ENCODE measurements at regions not wholly inside any gene's neighbourhood (a gene's known extent, or its start where the extent isn't known, plus 50 kb on each side); places are given as distances from the start of the nearest gene placed in this dataset.
A peak's percentile ranks its signal among the peaks of the same experiment; 100 is the strongest.

DNA sequence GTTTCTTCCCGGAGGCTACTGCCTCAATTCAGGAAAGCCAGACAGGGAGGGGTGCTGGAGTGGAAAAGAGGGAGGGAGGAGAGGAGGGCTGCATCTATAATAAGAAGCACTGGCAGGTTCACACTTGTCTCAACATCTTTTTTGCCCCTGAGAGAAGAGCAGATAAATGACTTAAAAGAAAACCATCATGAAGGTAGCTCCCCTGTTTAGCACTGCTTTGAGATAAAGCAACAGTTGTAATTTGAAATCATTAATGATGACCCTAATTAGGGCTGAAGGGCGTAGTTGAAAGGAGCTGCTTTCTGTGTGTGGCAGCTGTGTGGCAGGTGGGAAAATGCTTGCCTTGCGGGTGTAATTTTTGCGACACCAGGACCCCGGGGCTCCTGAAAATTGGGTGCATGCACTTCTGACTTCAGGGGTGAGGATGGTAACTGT is 222.8 kb upstream of the IL12A start:
- FAIRE-seq (peak; percentile 61), DNase-seq (ENCODE audit: low read depth, low spot score) (peak; percentile 84)
- H3K9me3 ChIP-seq (ENCODE audit: control insufficient read depth, low read depth, low read length) = no peaks in the 10 kb centered on the region
- H2AFZ ChIP-seq (ENCODE audit: control insufficient read depth, low read length) = no peak overlapping the region
- H3K27me3 ChIP-seq (ENCODE audit: control insufficient read depth, extremely low read depth, insufficient read depth, low read length) = no peaks in the 10 kb centered on the region
- H3K4me1 ChIP-seq (ENCODE audit: control insufficient read depth, extremely low read depth, insufficient read depth, low read length) = peaks cover 33% of the 10 kb centered on the region
- peak overlapping the region; percentile 99 for H3K27ac ChIP-seq (ENCODE audit: control insufficient read depth, insufficient read depth, low read length)
- H3K4me2 ChIP-seq (ENCODE audit: control insufficient read depth, extremely low read depth, insufficient read depth, low read depth, low read length) = peak overlapping the region; percentile 93
- dilution Hi-C loops (cut with MboI; ENCODE audit: extremely low pct_ligation_motif_present, low sequenced_read_pairs) = no loop called here
- peaks cover 5% of the 10 kb centered on the region for H4K20me1 ChIP-seq (ENCODE audit: control insufficient read depth, extremely low read depth, insufficient read depth, low read length)
- peaks cover 48% of the 10 kb centered on the region for H3K79me2 ChIP-seq (ENCODE audit: control insufficient read depth, insufficient read depth, low read length)
- TF ChIP-seq EZH2 (IDR thresholded peaks at IDR 0.05; ENCODE audit: low read length) = no peak
- TF ChIP-seq, protein P1, sequence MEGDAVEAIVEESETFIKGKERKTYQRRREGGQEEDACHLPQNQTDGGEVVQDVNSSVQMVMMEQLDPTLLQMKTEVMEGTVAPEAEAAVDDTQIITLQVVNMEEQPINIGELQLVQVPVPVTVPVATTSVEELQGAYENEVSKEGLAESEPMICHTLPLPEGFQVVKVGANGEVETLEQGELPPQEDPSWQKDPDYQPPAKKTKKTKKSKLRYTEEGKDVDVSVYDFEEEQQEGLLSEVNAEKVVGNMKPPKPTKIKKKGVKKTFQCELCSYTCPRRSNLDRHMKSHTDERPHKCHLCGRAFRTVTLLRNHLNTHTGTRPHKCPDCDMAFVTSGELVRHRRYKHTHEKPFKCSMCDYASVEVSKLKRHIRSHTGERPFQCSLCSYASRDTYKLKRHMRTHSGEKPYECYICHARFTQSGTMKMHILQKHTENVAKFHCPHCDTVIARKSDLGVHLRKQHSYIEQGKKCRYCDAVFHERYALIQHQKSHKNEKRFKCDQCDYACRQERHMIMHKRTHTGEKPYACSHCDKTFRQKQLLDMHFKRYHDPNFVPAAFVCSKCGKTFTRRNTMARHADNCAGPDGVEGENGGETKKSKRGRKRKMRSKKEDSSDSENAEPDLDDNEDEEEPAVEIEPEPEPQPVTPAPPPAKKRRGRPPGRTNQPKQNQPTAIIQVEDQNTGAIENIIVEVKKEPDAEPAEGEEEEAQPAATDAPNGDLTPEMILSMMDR (optimal IDR thresholded peaks at IDR 0.05 in 1 of 3, IDR thresholded peaks at IDR 0.05 in 1 of 3, conservative IDR thresholded peaks at IDR 0.05 in 1 of 3; ENCODE audit: extremely low read depth in 1 of 3, insufficient read depth in 2 of 3, low read length in 3 of 3) = no peak
- peak overlapping the region; percentile 86 for H3K9ac ChIP-seq (ENCODE audit: control insufficient read depth, extremely low read depth, insufficient read depth, low read length)
- H3K9me1 ChIP-seq (ENCODE audit: control insufficient read depth, extremely low read depth, insufficient read depth, low read length) = no peaks in the 10 kb centered on the region
- peaks cover 3 to 11% of the 10 kb centered on the region in 2 experiments for H3K36me3 ChIP-seq (ENCODE audit: control insufficient read depth in 2 of 2, extremely low read depth in 1 of 2, insufficient read depth in 2 of 2, low read length in 2 of 2)
- H3K4me3 ChIP-seq (ENCODE audit: control insufficient read depth in 2 of 3, extremely low read depth in 1 of 3, insufficient read depth in 2 of 3, low read depth in 1 of 3, low read length in 3 of 3) = peak overlapping the region; percentile 57 to 87 (median 70)

DNA sequence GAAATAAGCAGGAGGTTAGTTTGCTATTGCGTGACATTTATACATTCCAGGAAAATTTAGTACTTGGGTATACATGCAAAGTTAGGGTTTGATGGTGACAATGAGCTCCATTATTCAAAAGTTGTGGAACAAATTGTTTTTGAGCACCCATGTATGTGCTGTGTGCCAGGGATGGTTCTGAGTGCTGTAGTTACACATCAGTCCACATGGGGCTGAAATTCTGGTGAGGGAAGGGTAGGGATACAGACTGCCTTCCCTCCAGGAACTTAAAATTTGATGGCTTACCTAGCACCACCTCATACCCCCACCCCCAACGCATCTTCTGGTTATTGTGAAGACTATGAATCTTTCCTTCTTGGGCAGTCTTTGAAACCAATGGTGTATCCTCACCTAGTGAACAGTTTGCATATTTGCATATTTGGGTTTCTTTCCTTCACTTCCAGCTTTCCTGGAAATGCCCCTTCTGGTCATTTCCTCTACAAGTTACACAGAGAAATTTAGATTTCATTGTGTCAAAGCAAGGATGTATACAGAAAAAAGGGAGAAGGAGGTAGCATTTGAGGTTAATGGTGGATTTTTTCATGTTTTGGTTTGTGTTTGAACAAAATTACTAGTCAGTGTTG is 222.0 kb upstream of the IL12A start:
- H3K4me1 ChIP-seq (ENCODE audit: control insufficient read depth, extremely low read depth, insufficient read depth, low read length) = peaks cover 25% of the 10 kb centered on the region
- peak overlapping the region; percentile 93 for H3K4me2 ChIP-seq (ENCODE audit: control insufficient read depth, extremely low read depth, insufficient read depth, low read depth, low read length)
- dilution Hi-C loops (cut with MboI; ENCODE audit: extremely low pct_ligation_motif_present, low sequenced_read_pairs) = no loop called here
- no peak overlapping the region for H3K9ac ChIP-seq (ENCODE audit: control insufficient read depth, extremely low read depth, insufficient read depth, low read length)
- FAIRE-seq = peak; percentile 81
- peak overlapping the region; percentile 57 to 87 (median 70) for H3K4me3 ChIP-seq (ENCODE audit: control insufficient read depth in 2 of 3, extremely low read depth in 1 of 3, insufficient read depth in 2 of 3, low read depth in 1 of 3, low read length in 3 of 3)
- H3K9me3 ChIP-seq (ENCODE audit: control insufficient read depth, low read depth, low read length) = no peaks in the 10 kb centered on the region
- peaks cover 5% of the 10 kb centered on the region for H4K20me1 ChIP-seq (ENCODE audit: control insufficient read depth, extremely low read depth, insufficient read depth, low read length)
- H3K9me1 ChIP-seq (ENCODE audit: control insufficient read depth, extremely low read depth, insufficient read depth, low read length) = no peaks in the 10 kb centered on the region
- H2AFZ ChIP-seq (ENCODE audit: control insufficient read depth, low read length) = no peak overlapping the region
- peaks cover 3 to 11% of the 10 kb centered on the region in 2 experiments for H3K36me3 ChIP-seq (ENCODE audit: control insufficient read depth in 2 of 2, extremely low read depth in 1 of 2, insufficient read depth in 2 of 2, low read length in 2 of 2)
- H3K27ac ChIP-seq (ENCODE audit: control insufficient read depth, insufficient read depth, low read length) = no peak overlapping the region
- no peak for TF ChIP-seq EZH2 (IDR thresholded peaks at IDR 0.05; ENCODE audit: low read length)
- TF ChIP-seq, protein P1 (optimal IDR thresholded peaks at IDR 0.05 in 1 of 3, IDR thresholded peaks at IDR 0.05 in 1 of 3, conservative IDR thresholded peaks at IDR 0.05 in 1 of 3; ENCODE audit: extremely low read depth in 1 of 3, insufficient read depth in 2 of 3, low read length in 3 of 3) = peak; percentile 51 to 73 (median 72)
- H3K27me3 ChIP-seq (ENCODE audit: control insufficient read depth, extremely low read depth, insufficient read depth, low read length) = no peaks in the 10 kb centered on the region
- peaks cover 55% of the 10 kb centered on the region for H3K79me2 ChIP-seq (ENCODE audit: control insufficient read depth, insufficient read depth, low read length)
- DNase-seq (ENCODE audit: low read depth, low spot score) = no peak
